K562 (cell line): ENCODE measurements at regions not wholly inside any gene's neighbourhood (a gene's known extent, or its start where the extent isn't known, plus 50 kb on each side); places are given as distances from the start of the nearest gene placed in this dataset.

ENCODE experiments used
- CBX3 ChIP-seq, 2 experiments: IDR thresholded peaks; 1 replicate in 1 of 2; 2 replicates in 1 of 2; pipeline ENCODE4 v1.6.1; 2012; ENCODE audit warnings: inconsistent platforms in 2 of 2, low read length in 2 of 2, borderline replicate concordance in 1 of 2, control low read depth in 1 of 2
- ELF4 ChIP-seq: fragments of 450-650 bp; formaldehyde crosslinking; IDR thresholded peaks from 2 replicates; pipeline ENCODE4 v1.4.0; 2022; ENCODE audit warnings: missing genetic modification characterization
- EZH2 ChIP-seq: IDR thresholded peaks from 2 replicates; pipeline ENCODE4 v1.6.1; 2012; ENCODE audit warnings: low read depth, mild to moderate bottlenecking, inconsistent platforms, low read length, borderline replicate concordance
- FOXP4 ChIP-seq: sonication (generic); formaldehyde crosslinking; IDR thresholded peaks from 2 replicates; pipeline ENCODE4 v1.8.0; 2022; ENCODE audit warnings: mild to moderate bottlenecking, missing genetic modification reagents, borderline replicate concordance
- IFI16 ChIP-seq: fragments of 250-450 bp; sonication (Bioruptor Pico); IDR thresholded peaks from 2 replicates; pipeline ENCODE4 v2.1.2; 2022; ENCODE audit warnings: mild to moderate bottlenecking, inconsistent platforms
- MED1 ChIP-seq: sonication (generic); formaldehyde crosslinking; IDR thresholded peaks from 2 replicates; pipeline ENCODE4 v1.8.1; 2023; ENCODE audit warnings: missing genetic modification reagents, borderline replicate concordance
- PBX2 ChIP-seq, 2 experiments: IDR thresholded peaks in 1 of 2; conservative IDR thresholded peaks in 1 of 2; 2 replicates each; pipeline ENCODE4 v1.6.1; 2016; ENCODE audit warnings: low read depth in 2 of 2, mild to moderate bottlenecking in 1 of 2, missing compliant biosample characterization in 1 of 2, missing genetic modification characterization in 1 of 2, moderate library complexity in 1 of 2
- PHB ChIP-seq: fragments of 250-450 bp; sonication (Bioruptor Pico); IDR thresholded peaks from 2 replicates; pipeline ENCODE4 v1.5.0; 2021
- POLR2G ChIP-seq: fragments of 200-400 bp; formaldehyde crosslinking; IDR thresholded peaks from 2 replicates; pipeline ENCODE4 v1.6.1; 2017; ENCODE audit warnings: low read depth, mild to moderate bottlenecking, antibody characterized with exemption, low read length, moderate library complexity
- POLR3A ChIP-seq: IDR thresholded peaks from 2 replicates; pipeline ENCODE4 v1.6.1; 2011; ENCODE audit warnings: borderline replicate concordance, mild to moderate bottlenecking, moderate library complexity; ENCODE audit not compliant: insufficient read length, insufficient read depth; ENCODE audit errors: extremely low read depth
- RBM25 ChIP-seq: fragments of 200-400 bp; formaldehyde crosslinking; IDR thresholded peaks from 2 replicates; pipeline ENCODE4 v1.6.1; 2018; ENCODE audit warnings: low read length, low read depth, moderate library complexity; ENCODE audit not compliant: severe bottlenecking
- RREB1 ChIP-seq: fragments of 250-450 bp; sonication (Bioruptor Pico); IDR thresholded peaks from 2 replicates; pipeline ENCODE4 v1.4.0; 2020
- TRIM24 ChIP-seq, 2 experiments: fragments of 450-650 bp; IDR thresholded peaks; 2 replicates each; pipeline ENCODE4 v1.6.1; 2016
- ZKSCAN3 ChIP-seq: fragments of 250-450 bp; sonication (Bioruptor Pico); IDR thresholded peaks from 2 replicates; pipeline ENCODE4 v1.4.0; 2020
- ZNF165 ChIP-seq: fragments of 250-450 bp; sonication (Bioruptor Pico); IDR thresholded peaks from 2 replicates; pipeline ENCODE4 v1.4.0; 2020; ENCODE audit warnings: borderline replicate concordance
- ZNF239 ChIP-seq: fragments of 250-450 bp; sonication (Bioruptor Pico); IDR thresholded peaks from 2 replicates; pipeline ENCODE4 v1.4.0; 2020; ENCODE audit warnings: mild to moderate bottlenecking
- ZNF316 ChIP-seq: fragments of 450-650 bp; IDR thresholded peaks from 2 replicates; pipeline ENCODE4 v1.6.1; 2016
- ZNF561 ChIP-seq: fragments of 450-650 bp; formaldehyde crosslinking; conservative IDR thresholded peaks from 2 replicates; pipeline ENCODE4 v1.4.0; 2020; ENCODE audit warnings: mild to moderate bottlenecking, moderate library complexity

GRCh38 chr7:25832929-25833328, 319.1 kb upstream of the NFE2L3 start (continued):
- TF ChIP-seq PBX2 (CRISPR knock-in tag; IDR thresholded peaks at IDR 0.05; ENCODE audit: low read depth) (no peak; the same call in 1 of the 2 replicates), PBX2 (tag; conservative IDR thresholded peaks at IDR 0.05; ENCODE audit: low read depth) (peak; percentile 89), ELF4 (CRISPR knock-in tag) (peak; percentile 65; the same call in 1 of the 2 replicates), MED1 (CRISPR knock-in tag) (no peak), FOXP4 (CRISPR knock-in tag) (no peak), IFI16 (CRISPR knock-in tag) (no peak), ZNF165 (CRISPR knock-in tag) (no peak), POLR3A (no peak), ZNF316 (no peak), EZH2 (no peak), ZNF239 (no peak), ZKSCAN3 (CRISPR knock-in tag) (no peak), CBX3 (IDR thresholded peaks at IDR 0.05; ENCODE audit: borderline replicate concordance in 1 of 2, low read length in 2 of 2) (no peak), PHB (CRISPR knock-in tag) (no peak), RREB1 (CRISPR knock-in tag) (no peak), POLR2G (no peak), RBM25 (no peak), TRIM24 (IDR thresholded peaks at IDR 0.05) (no peak), ZNF561 (no peak)
